Tibial artery (tissue), 4 donors: ENCODE measurements at regions not wholly inside any gene's neighbourhood (a gene's known extent, or its start where the extent isn't known, plus 50 kb on each side); places are given as distances from the start of the nearest gene placed in this dataset.

Source experiments
- DNase-seq, 2 donors: peaks; one replicate each; pipeline ENCODE4 v3.0.0-alpha.2; 2019
- H3K27ac ChIP-seq, 2 donors: fragments of 200-600 bp; sonication (generic) in 1 of 2; 1 replicate in 1 of 2; 2 replicates in 1 of 2; pipeline ENCODE4 v1.5.1; 2018 to 2019; ENCODE audit warnings: mild to moderate bottlenecking in 1 of 2
- H3K27me3 ChIP-seq, 2 donors: fragments of 200-600 bp; sonication (generic) in 1 of 2; one replicate each; pipeline versions ENCODE4 v1.5.1 to v1.6.0; 2016 to 2019
- H3K36me3 ChIP-seq, 3 donors: fragments of 200-600 bp; sonication (generic) in 2 of 3; one replicate each; pipeline ENCODE4 v1.5.1; 2016 to 2019; ENCODE audit warnings: mild to moderate bottlenecking in 2 of 3
- H3K4me1 ChIP-seq, 4 donors: fragments of 200-600 bp; sonication (generic) in 2 of 4; 1 replicate in 3 of 4; 2 replicates in 1 of 4; pipeline ENCODE4 v1.5.1; 2016 to 2019
- H3K4me3 ChIP-seq, 2 donors: fragments of 200-600 bp; sonication (generic) in 1 of 2; 1 replicate in 1 of 2; 2 replicates in 1 of 2; pipeline ENCODE4 v1.5.1; 2018 to 2019; ENCODE audit warnings: mild to moderate bottlenecking in 2 of 2
- H3K9me3 ChIP-seq, 3 donors: fragments of 200-600 bp; sonication (generic) in 1 of 3; one replicate each; pipeline ENCODE4 v1.5.1; 2016 to 2019
- CTCF ChIP-seq, 2 experiments: fragments of 200-600 bp in 1 of 2; fragments of 450-650 bp in 1 of 2; IDR thresholded peaks; one replicate each; pipeline ENCODE4 v1.5.1; 2017 to 2019; ENCODE audit warnings: antibody characterized with exemption in 2 of 2, mild to moderate bottlenecking in 1 of 2, moderate library complexity in 1 of 2
- intact Hi-C: fragments of 100-400 bp; cut with DNase I; formaldehyde crosslinking; loops from one replicate; pipeline ENCODE4 v1.15.0; 2023; ENCODE audit warnings: low total_unique reads

- no peak for DNase-seq
- H3K4me1 ChIP-seq = peaks cover 0 to 4% (median 0%) of the 10 kb centered on the region in 4 donors
- no peak overlapping the region for H3K27ac ChIP-seq
- no peak for TF ChIP-seq CTCF (IDR thresholded peaks at IDR 0.05)
- no peak overlapping the region for H3K4me3 ChIP-seq
- H3K36me3 ChIP-seq = no peaks in the 10 kb centered on the region
- no peaks in the 10 kb centered on the region for H3K27me3 ChIP-seq
- intact Hi-C loops = no loop called here
- peaks cover 0 to 3% (median 0%) of the 10 kb centered on the region in 3 donors for H3K9me3 ChIP-seq
Observed at GRCh38 chr6:168823397-168824212, 382.6 kb downstream of the SMOC2 start.

GRCh38 chr6:168822376-168822775 lies 381.4 kb downstream of the SMOC2 start:
- H3K27me3 ChIP-seq = no peaks in the 10 kb centered on the region
- peaks cover 0 to 4% (median 0%) of the 10 kb centered on the region in 4 donors for H3K4me1 ChIP-seq
- intact Hi-C loops = no loop called here
- no peak overlapping the region for H3K4me3 ChIP-seq
- DNase-seq = no peak
- H3K9me3 ChIP-seq = peaks cover 0 to 14% (median 5%) of the 10 kb centered on the region in 3 donors
- no peaks in the 10 kb centered on the region for H3K36me3 ChIP-seq
- TF ChIP-seq CTCF (IDR thresholded peaks at IDR 0.05) = no peak
- no peak overlapping the region for H3K27ac ChIP-seq

GRCh38 chr6:168819546-168819945 lies 378.6 kb downstream of the SMOC2 start:
- DNase-seq = no peak
- no peak overlapping the region for H3K4me3 ChIP-seq
- no peak for TF ChIP-seq CTCF (IDR thresholded peaks at IDR 0.05)
- H3K27me3 ChIP-seq = no peaks in the 10 kb centered on the region
- intact Hi-C loops = no loop called here
- H3K27ac ChIP-seq = no peak overlapping the region
- H3K9me3 ChIP-seq = peaks cover 0 to 21% (median 12%) of the 10 kb centered on the region in 3 donors
- H3K36me3 ChIP-seq = no peaks in the 10 kb centered on the region
- H3K4me1 ChIP-seq = peaks cover 0 to 4% (median 0%) of the 10 kb centered on the region in 4 donors

- Histone ChIP-seq H3K27me3 (no peaks in the 10 kb centered on the region), H3K4me3 (no peak overlapping the region), H3K4me1 (no peaks in the 10 kb centered on the region), H3K9me3 (peaks cover 0 to 21% (median 12%) of the 10 kb centered on the region in 3 donors), H3K36me3 (no peaks in the 10 kb centered on the region), H3K27ac (no peak overlapping the region)
- intact Hi-C loops = no loop called here
- TF ChIP-seq CTCF (IDR thresholded peaks at IDR 0.05) = no peak
- no peak for DNase-seq
Observed at GRCh38 chr6:168817558-168818159, 376.7 kb downstream of the SMOC2 start.

- H3K27ac ChIP-seq = no peak overlapping the region
- no peak overlapping the region for H3K4me3 ChIP-seq
- peaks cover 0 to 21% (median 12%) of the 10 kb centered on the region in 3 donors for H3K9me3 ChIP-seq
- H3K4me1 ChIP-seq = no peaks in the 10 kb centered on the region
- no peak for DNase-seq
- TF ChIP-seq CTCF (IDR thresholded peaks at IDR 0.05) = no peak
- no peaks in the 10 kb centered on the region for H3K27me3 ChIP-seq
- intact Hi-C loops = no loop called here
- no peaks in the 10 kb centered on the region for H3K36me3 ChIP-seq
Observed at GRCh38 chr6:168815229-168815628, 374.2 kb downstream of the SMOC2 start.
